Adipocyte (in vitro differentiated cells): ENCODE measurements at regions not wholly inside any gene's neighbourhood (a gene's known extent, or its start where the extent isn't known, plus 50 kb on each side); places are given as distances from the start of the nearest gene placed in this dataset.
"Not testable (repeated sequence)": the region's sequence is repeated elsewhere in the genome, so short reads cannot be mapped to it uniquely, and the experiment has no call there.

Experiments
- DNase-seq: peaks from one replicate; pipeline ENCODE4 v3.0.0-alpha.2; 2015; ENCODE audit warnings: low read depth
- H3K27me3 ChIP-seq: replicated peaks from 2 replicates; pipeline ENCODE4 v1.7.0; 2013; ENCODE audit warnings: mild to moderate bottlenecking, low read length, moderate library complexity; ENCODE audit not compliant: control insufficient read depth, insufficient read depth
- H3K36me3 ChIP-seq: 2 replicates; pipeline ENCODE4 v1.7.0; 2013; ENCODE audit warnings: low read length, mild to moderate bottlenecking, moderate library complexity; ENCODE audit not compliant: control insufficient read depth, insufficient read depth, severe bottlenecking
- H3K4me1 ChIP-seq: 2 replicates; pipeline ENCODE4 v1.7.0; 2013; ENCODE audit warnings: mild to moderate bottlenecking, low read length, moderate library complexity; ENCODE audit not compliant: control insufficient read depth, insufficient read depth
- H3K4me3 ChIP-seq: 2 replicates; pipeline ENCODE4 v1.7.0; 2013; ENCODE audit warnings: mild to moderate bottlenecking, low read length, moderate library complexity
- H3K9ac ChIP-seq: 2 replicates; pipeline ENCODE4 v1.7.0; 2013; ENCODE audit warnings: mild to moderate bottlenecking, low read length, moderate library complexity
- H3K9me3 ChIP-seq: 2 replicates; pipeline ENCODE4 v1.7.0; 2013; ENCODE audit warnings: mild to moderate bottlenecking, low read length, moderate library complexity; ENCODE audit not compliant: control insufficient read depth

- no peaks in the 10 kb centered on the region for H3K27me3 ChIP-seq
- H3K36me3 ChIP-seq = no peaks in the 10 kb centered on the region
- H3K9ac ChIP-seq = no peak overlapping the region
- peaks cover 12% of the 10 kb centered on the region for H3K9me3 ChIP-seq
- peaks cover 13% of the 10 kb centered on the region for H3K4me1 ChIP-seq
- no peak overlapping the region for H3K4me3 ChIP-seq
- DNase-seq = no peak
These were observed 233.3 kb upstream of the EDNRA start for GRCh38 chr4:147247579-147247978.

- H3K9ac ChIP-seq = no peak overlapping the region
- no peak for DNase-seq
- no peaks in the 10 kb centered on the region for H3K27me3 ChIP-seq
- no peaks in the 10 kb centered on the region for H3K4me1 ChIP-seq
- no peaks in the 10 kb centered on the region for H3K36me3 ChIP-seq
- H3K4me3 ChIP-seq = no peak overlapping the region
- H3K9me3 ChIP-seq = peaks cover 12% of the 10 kb centered on the region
These were observed 230.8 kb upstream of the EDNRA start for GRCh38 chr4:147250062-147250461.

GRCh38 chr4:147255268-147255667 is 225.6 kb upstream of the EDNRA start:
- H3K27me3 ChIP-seq, H3K9ac ChIP-seq, DNase-seq, H3K4me3 ChIP-seq, H3K4me1 ChIP-seq, H3K36me3 ChIP-seq: not testable (repeated sequence)
- peaks cover 12% of the 10 kb centered on the region for H3K9me3 ChIP-seq

- DNase-seq, H3K9me3 ChIP-seq: not testable (repeated sequence)
These were observed 221.6 kb upstream of the EDNRA start for GRCh38 chr4:147259271-147259670.

GRCh38 chr4:147284256-147284835 is 196.6 kb upstream of the EDNRA start:
- Histone ChIP-seq H3K9ac (no peak overlapping the region), H3K4me3 (no peak overlapping the region), H3K9me3 (peaks cover 5% of the 10 kb centered on the region), H3K4me1 (peaks cover 25% of the 10 kb centered on the region), H3K36me3 (no peaks in the 10 kb centered on the region), H3K27me3 (no peaks in the 10 kb centered on the region)
- DNase-seq = peak; percentile 11

More at GRCh38 chr4:147259271-147259670, 221.6 kb upstream of the EDNRA start:
- not testable (repeated sequence) for H3K9ac ChIP-seq, H3K27me3 ChIP-seq, H3K36me3 ChIP-seq, H3K4me3 ChIP-seq, H3K4me1 ChIP-seq

GRCh38 chr4:147284935-147285334 is 196.0 kb upstream of the EDNRA start:
- no peaks in the 10 kb centered on the region for H3K36me3 ChIP-seq
- no peak for DNase-seq
- peaks cover 26% of the 10 kb centered on the region for H3K4me1 ChIP-seq
- H3K9me3 ChIP-seq = peaks cover 5% of the 10 kb centered on the region
- H3K9ac ChIP-seq = no peak overlapping the region
- H3K27me3 ChIP-seq = no peaks in the 10 kb centered on the region
- no peak overlapping the region for H3K4me3 ChIP-seq

GRCh38 chr4:147285751-147286150 is 195.1 kb upstream of the EDNRA start:
- H3K4me1 ChIP-seq = peaks cover 26% of the 10 kb centered on the region
- DNase-seq = no peak
- no peaks in the 10 kb centered on the region for H3K27me3 ChIP-seq
- no peaks in the 10 kb centered on the region for H3K36me3 ChIP-seq
- peaks cover 5% of the 10 kb centered on the region for H3K9me3 ChIP-seq
- no peak overlapping the region for H3K4me3 ChIP-seq
- no peak overlapping the region for H3K9ac ChIP-seq

GRCh38 chr4:147286846-147287587 is 193.9 kb upstream of the EDNRA start:
- Histone ChIP-seq H3K4me3 (no peak overlapping the region), H3K9me3 (no peaks in the 10 kb centered on the region), H3K9ac (peak overlapping the region; percentile 64), H3K36me3 (no peaks in the 10 kb centered on the region), H3K27me3 (no peaks in the 10 kb centered on the region), H3K4me1 (peaks cover 26% of the 10 kb centered on the region)
- no peak for DNase-seq

- no peaks in the 10 kb centered on the region for H3K9me3 ChIP-seq
- H3K4me1 ChIP-seq = peaks cover 26% of the 10 kb centered on the region
- H3K4me3 ChIP-seq = no peak overlapping the region
- DNase-seq = no peak
- no peaks in the 10 kb centered on the region for H3K27me3 ChIP-seq
- peak overlapping the region; percentile 64 for H3K9ac ChIP-seq
- no peaks in the 10 kb centered on the region for H3K36me3 ChIP-seq
These were observed 193.4 kb upstream of the EDNRA start for GRCh38 chr4:147287588-147287890.

- no peaks in the 10 kb centered on the region for H3K27me3 ChIP-seq
- no peaks in the 10 kb centered on the region for H3K36me3 ChIP-seq
- no peaks in the 10 kb centered on the region for H3K9me3 ChIP-seq
- DNase-seq = no peak
- peaks cover 26% of the 10 kb centered on the region for H3K4me1 ChIP-seq
- H3K4me3 ChIP-seq = peak overlapping the region; percentile 48
- peak overlapping the region; percentile 64 for H3K9ac ChIP-seq
These were observed 192.4 kb upstream of the EDNRA start for GRCh38 chr4:147288512-147288911.

- no peaks in the 10 kb centered on the region for H3K9me3 ChIP-seq
- H3K36me3 ChIP-seq = no peaks in the 10 kb centered on the region
These were observed 191.7 kb upstream of the EDNRA start for GRCh38 chr4:147289181-147289580.

More at GRCh38 chr4:147289181-147289580, 191.7 kb upstream of the EDNRA start:
- peaks cover 26% of the 10 kb centered on the region for H3K4me1 ChIP-seq
- no peaks in the 10 kb centered on the region for H3K27me3 ChIP-seq
- DNase-seq = no peak
- H3K4me3 ChIP-seq = peak overlapping the region; percentile 23
- H3K9ac ChIP-seq = peak overlapping the region; percentile 41
